ENCODE measurements at regions not wholly inside any gene's neighbourhood (a gene's known extent, or its start where the extent isn't known, plus 50 kb on each side); places are given as distances from the start of the nearest gene placed in this dataset.

DNA sequence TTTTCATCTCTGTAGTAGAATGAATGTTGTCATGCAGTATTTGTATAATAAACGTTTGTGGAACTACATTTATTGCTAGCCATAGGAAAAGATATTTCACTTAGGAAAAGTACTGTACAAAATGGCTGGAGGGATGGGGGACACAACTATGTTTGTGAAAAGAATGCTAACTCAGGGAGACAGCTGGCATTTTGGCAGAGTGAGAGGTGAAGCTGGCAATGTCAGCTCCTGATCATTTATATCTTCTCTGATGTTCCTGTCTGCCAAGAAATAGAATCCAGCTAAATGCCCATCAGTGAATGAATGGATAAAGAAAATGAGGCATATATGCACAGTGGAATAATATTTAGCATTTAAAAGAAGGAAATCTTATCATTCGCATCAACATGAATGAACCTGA lies 313.0 kb upstream of the IRAK1BP1 start:
- no peak for DNase-seq (ENCODE audit: low spot score)
- Histone ChIP-seq H3K4me3 (no peak overlapping the region), H3K27ac (no peak overlapping the region)
- TF ChIP-seq, protein P1, sequence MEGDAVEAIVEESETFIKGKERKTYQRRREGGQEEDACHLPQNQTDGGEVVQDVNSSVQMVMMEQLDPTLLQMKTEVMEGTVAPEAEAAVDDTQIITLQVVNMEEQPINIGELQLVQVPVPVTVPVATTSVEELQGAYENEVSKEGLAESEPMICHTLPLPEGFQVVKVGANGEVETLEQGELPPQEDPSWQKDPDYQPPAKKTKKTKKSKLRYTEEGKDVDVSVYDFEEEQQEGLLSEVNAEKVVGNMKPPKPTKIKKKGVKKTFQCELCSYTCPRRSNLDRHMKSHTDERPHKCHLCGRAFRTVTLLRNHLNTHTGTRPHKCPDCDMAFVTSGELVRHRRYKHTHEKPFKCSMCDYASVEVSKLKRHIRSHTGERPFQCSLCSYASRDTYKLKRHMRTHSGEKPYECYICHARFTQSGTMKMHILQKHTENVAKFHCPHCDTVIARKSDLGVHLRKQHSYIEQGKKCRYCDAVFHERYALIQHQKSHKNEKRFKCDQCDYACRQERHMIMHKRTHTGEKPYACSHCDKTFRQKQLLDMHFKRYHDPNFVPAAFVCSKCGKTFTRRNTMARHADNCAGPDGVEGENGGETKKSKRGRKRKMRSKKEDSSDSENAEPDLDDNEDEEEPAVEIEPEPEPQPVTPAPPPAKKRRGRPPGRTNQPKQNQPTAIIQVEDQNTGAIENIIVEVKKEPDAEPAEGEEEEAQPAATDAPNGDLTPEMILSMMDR (IDR thresholded peaks at IDR 0.05) = no peak

- no peak overlapping the region for H3K4me3 ChIP-seq
- no peak for DNase-seq (ENCODE audit: low spot score)
- no peak overlapping the region for H3K27ac ChIP-seq
- TF ChIP-seq, protein P1 (IDR thresholded peaks at IDR 0.05) = no peak
These were observed 308.3 kb upstream of the IRAK1BP1 start for GRCh38 chr6:78559056-78559455.

DNA sequence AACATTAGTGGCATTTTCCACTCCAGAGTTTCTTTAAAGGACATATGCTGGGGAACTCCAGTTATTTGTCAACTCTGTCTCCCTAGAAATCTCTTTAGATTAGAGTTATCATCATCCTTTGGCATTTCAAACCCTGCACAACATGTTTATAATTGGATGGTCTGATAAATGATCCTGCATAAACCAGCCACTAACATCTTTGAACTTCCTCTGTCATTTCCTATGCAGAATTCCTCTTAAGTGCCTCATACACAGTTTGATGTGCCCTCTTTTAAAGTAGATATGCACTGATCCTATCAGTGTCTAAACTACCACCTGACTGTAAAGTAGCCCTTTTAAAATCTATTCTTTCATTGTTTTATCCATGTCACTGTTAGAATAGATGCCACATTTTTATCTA lies 306.3 kb upstream of the IRAK1BP1 start:
- DNase-seq (ENCODE audit: low spot score) = no peak
- H3K27ac ChIP-seq = no peak overlapping the region
- no peak overlapping the region for H3K4me3 ChIP-seq
- TF ChIP-seq, protein P1 (IDR thresholded peaks at IDR 0.05) = no peak

GRCh38 chr6:78565997-78566396 lies 301.4 kb upstream of the IRAK1BP1 start:
- Histone ChIP-seq H3K4me3 (no peak overlapping the region), H3K27ac (no peak overlapping the region)
- DNase-seq (ENCODE audit: low spot score) = no peak
- TF ChIP-seq, protein P1 (IDR thresholded peaks at IDR 0.05) = no peak

DNA sequence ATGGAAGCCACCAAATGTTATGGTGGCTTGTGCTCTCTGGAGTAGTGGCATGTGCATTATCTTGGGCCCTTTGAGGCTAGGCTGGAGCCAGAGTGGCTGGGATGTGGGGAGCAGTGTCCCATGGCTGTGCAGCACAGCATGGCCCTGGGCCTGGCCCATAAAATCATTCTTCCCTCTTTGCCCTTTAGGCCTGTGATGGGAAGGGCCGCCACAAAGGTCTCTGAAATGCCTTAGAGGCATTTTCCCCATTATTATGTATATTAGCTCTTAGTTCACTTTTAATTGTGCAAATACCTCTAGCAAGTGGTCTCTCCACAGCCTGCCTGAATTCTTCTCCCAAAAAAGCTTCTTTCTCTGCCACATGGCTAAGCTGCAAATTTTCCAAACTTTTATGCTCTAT lies 297.3 kb upstream of the IRAK1BP1 start:
- no peak for DNase-seq (ENCODE audit: low spot score)
- TF ChIP-seq, protein P1 (IDR thresholded peaks at IDR 0.05) = no peak
- H3K4me3 ChIP-seq = no peak overlapping the region
- no peak overlapping the region for H3K27ac ChIP-seq

DNA sequence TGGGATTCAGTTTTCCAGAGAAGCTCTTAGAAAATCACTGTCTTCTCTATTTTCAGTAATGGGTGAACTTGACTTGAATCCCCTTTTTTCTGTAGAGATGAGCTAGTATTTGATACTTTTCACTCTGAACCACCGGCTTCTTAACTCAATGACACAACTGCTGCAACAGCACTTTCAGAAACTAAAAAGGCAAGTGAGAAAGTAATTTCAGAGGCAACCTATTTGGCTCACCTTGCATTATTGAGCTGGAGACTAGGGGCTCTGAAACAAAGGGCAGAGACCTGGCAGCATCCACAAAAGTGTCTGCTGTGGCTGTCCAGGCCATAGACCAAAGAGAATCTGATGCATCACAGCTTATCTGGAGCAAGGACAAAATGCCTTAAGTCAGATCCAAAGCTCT lies 289.8 kb upstream of the IRAK1BP1 start:
- TF ChIP-seq, protein P1 (IDR thresholded peaks at IDR 0.05) = no peak
- Histone ChIP-seq H3K27ac (no peak overlapping the region), H3K4me3 (no peak overlapping the region)
- DNase-seq (ENCODE audit: low spot score) = no peak

DNA sequence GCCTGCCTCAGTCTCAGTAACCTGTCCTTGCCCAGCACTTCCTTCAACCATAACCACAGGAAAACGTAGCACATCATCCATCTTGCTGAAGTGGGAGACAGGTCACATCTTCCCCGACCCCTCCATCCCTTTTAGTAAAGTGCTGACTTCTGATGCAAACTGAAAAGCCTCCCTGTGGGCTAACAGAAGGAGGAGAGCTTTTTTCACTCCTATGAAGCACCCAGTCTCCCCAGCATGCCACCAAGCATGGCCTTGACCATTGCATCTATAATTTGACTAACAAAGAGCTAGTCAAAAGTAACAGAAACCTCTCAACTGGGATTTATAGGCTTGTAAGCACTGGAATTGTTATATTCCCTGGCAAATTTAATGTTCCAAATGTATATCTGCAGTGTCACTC lies 288.9 kb upstream of the IRAK1BP1 start:
- Histone ChIP-seq H3K27ac (no peak overlapping the region), H3K4me3 (no peak overlapping the region)
- TF ChIP-seq, protein P1 (IDR thresholded peaks at IDR 0.05) = no peak
- no peak for DNase-seq (ENCODE audit: low spot score)
